ENCODE measurements at regions not wholly inside any gene's neighbourhood (a gene's known extent, or its start where the extent isn't known, plus 50 kb on each side); places are given as distances from the start of the nearest gene placed in this dataset.

DNA sequence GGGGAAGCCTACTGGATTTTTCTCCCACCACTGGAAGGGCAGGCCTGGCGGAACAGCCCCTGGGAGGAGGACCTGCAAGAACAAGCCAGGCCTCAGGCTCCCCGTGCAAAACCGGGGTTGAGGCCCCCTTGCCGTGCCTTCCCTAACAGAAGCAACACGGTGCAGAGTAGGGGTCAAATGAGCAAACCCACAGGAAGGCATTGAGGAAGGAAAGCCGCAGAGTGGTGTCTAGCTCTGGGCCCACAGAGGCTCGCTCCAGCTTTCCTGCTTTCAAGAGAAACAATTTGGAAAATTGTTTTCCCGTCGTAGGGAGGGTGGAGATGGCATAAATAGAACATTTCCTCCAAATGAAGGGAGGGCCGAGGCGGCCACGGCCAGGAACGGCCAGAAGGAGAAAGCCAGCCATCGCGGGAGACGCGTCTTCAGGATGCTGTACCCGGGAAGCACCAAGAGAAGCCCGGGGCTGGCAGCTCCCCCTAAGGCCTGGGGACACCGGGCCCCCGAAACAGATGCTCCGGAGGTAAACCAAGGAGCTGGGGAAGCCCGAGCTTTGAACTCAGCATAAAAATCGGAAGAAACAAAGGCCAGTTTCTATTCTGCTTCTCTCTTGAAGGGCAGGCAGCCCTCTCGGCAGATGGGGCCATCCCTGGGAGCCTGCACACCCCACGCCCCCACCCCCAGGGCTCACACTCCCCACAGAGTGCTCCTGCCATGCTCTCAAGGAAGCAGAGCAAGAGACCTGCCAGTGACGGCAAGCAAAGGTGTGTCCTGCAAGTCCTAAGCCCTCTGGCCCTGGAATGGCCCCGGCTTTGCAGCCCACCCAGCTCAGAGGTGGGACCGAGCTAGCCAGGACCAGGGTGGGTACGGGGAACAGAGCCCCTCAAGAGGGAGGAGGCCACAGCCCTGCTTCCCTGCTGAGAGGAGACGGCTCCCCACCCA, 92.0 kb downstream of the RBFOX3 start:
- H3K27me3 ChIP-seq (ENCODE audit: insufficient read depth, low read length): peaks cover 19% of the 10 kb centered on the region

More for the DNA sequence above, 92.0 kb downstream of the RBFOX3 start:
- Histone ChIP-seq H4K20me1 (ENCODE audit: insufficient read depth) (no peaks in the 10 kb centered on the region), H3K9me3 (ENCODE audit: control insufficient read depth in 1 of 2, insufficient read depth in 1 of 2, low read depth in 1 of 2, low read length in 2 of 2) (no peaks in the 10 kb centered on the region), H3K4me2 (ENCODE audit: low read length) (no peak overlapping the region), H3K36me3 (ENCODE audit: control insufficient read depth in 1 of 2, insufficient read depth in 2 of 2, low read length in 2 of 2) (no peaks in the 10 kb centered on the region), H3K79me2 (ENCODE audit: insufficient read depth, low read length) (no peaks in the 10 kb centered on the region), H3K9ac (ENCODE audit: low read length) (no peak overlapping the region), H3K27ac (ENCODE audit: low read depth, low read length) (no peak overlapping the region), H3K9me2 (ENCODE audit: insufficient read depth) (no peaks in the 10 kb centered on the region), H2AFZ (ENCODE audit: low read depth, low read length, poor library complexity, severe bottlenecking) (no peak overlapping the region), H3K4me3 (replicated peaks in 1 of 2; ENCODE audit: low read depth in 1 of 2, low read length in 2 of 2) (no peak overlapping the region), H3K4me1 (ENCODE audit: control insufficient read depth in 1 of 2, insufficient read depth in 2 of 2, low read length in 2 of 2) (no peaks in the 10 kb centered on the region)
- no peak for TF ChIP-seq EZH2phosphoT487 (IDR thresholded peaks at IDR 0.05; ENCODE audit: borderline replicate concordance)
- TF ChIP-seq YY1 (IDR thresholded peaks at IDR 0.05; ENCODE audit: extremely low read depth, insufficient replicate concordance, low read depth, low read length): no peak
- no peak for TF ChIP-seq CEBPB (IDR thresholded peaks at IDR 0.05; ENCODE audit: low read depth)
- TF ChIP-seq, protein P1, sequence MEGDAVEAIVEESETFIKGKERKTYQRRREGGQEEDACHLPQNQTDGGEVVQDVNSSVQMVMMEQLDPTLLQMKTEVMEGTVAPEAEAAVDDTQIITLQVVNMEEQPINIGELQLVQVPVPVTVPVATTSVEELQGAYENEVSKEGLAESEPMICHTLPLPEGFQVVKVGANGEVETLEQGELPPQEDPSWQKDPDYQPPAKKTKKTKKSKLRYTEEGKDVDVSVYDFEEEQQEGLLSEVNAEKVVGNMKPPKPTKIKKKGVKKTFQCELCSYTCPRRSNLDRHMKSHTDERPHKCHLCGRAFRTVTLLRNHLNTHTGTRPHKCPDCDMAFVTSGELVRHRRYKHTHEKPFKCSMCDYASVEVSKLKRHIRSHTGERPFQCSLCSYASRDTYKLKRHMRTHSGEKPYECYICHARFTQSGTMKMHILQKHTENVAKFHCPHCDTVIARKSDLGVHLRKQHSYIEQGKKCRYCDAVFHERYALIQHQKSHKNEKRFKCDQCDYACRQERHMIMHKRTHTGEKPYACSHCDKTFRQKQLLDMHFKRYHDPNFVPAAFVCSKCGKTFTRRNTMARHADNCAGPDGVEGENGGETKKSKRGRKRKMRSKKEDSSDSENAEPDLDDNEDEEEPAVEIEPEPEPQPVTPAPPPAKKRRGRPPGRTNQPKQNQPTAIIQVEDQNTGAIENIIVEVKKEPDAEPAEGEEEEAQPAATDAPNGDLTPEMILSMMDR (IDR thresholded peaks at IDR 0.05 in 2 of 3, conservative IDR thresholded peaks at IDR 0.05 in 1 of 3; ENCODE audit: borderline replicate concordance in 1 of 3, insufficient read depth in 1 of 3, low read depth in 2 of 3, low read length in 2 of 3): no peak
- TF ChIP-seq, protein P2, sequence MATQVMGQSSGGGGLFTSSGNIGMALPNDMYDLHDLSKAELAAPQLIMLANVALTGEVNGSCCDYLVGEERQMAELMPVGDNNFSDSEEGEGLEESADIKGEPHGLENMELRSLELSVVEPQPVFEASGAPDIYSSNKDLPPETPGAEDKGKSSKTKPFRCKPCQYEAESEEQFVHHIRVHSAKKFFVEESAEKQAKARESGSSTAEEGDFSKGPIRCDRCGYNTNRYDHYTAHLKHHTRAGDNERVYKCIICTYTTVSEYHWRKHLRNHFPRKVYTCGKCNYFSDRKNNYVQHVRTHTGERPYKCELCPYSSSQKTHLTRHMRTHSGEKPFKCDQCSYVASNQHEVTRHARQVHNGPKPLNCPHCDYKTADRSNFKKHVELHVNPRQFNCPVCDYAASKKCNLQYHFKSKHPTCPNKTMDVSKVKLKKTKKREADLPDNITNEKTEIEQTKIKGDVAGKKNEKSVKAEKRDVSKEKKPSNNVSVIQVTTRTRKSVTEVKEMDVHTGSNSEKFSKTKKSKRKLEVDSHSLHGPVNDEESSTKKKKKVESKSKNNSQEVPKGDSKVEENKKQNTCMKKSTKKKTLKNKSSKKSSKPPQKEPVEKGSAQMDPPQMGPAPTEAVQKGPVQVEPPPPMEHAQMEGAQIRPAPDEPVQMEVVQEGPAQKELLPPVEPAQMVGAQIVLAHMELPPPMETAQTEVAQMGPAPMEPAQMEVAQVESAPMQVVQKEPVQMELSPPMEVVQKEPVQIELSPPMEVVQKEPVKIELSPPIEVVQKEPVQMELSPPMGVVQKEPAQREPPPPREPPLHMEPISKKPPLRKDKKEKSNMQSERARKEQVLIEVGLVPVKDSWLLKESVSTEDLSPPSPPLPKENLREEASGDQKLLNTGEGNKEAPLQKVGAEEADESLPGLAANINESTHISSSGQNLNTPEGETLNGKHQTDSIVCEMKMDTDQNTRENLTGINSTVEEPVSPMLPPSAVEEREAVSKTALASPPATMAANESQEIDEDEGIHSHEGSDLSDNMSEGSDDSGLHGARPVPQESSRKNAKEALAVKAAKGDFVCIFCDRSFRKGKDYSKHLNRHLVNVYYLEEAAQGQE (IDR thresholded peaks at IDR 0.05; ENCODE audit: low read depth): no peak
- no peak for TF ChIP-seq ZNF274 (IDR thresholded peaks at IDR 0.05; ENCODE audit: low read depth, low read length)
- no peak for TF ChIP-seq POLR2AphosphoS5 (IDR thresholded peaks at IDR 0.05; ENCODE audit: low read depth, low read length)
- no peak for TF ChIP-seq SP1 (IDR thresholded peaks at IDR 0.05; ENCODE audit: low read depth)
- TF ChIP-seq, protein P3, sequence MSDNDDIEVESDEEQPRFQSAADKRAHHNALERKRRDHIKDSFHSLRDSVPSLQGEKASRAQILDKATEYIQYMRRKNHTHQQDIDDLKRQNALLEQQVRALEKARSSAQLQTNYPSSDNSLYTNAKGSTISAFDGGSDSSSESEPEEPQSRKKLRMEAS (IDR thresholded peaks at IDR 0.05): no peak
- no peak for TF ChIP-seq CBX3 (IDR thresholded peaks at IDR 0.05; ENCODE audit: low read depth)
- no peak for TF ChIP-seq ELF1 (IDR thresholded peaks at IDR 0.05; ENCODE audit: borderline replicate concordance, low read depth)
- TF ChIP-seq FOSL1 (IDR thresholded peaks at IDR 0.05; ENCODE audit: low read depth): no peak
- no peak for TF ChIP-seq TCF7L2 (IDR thresholded peaks at IDR 0.05; ENCODE audit: borderline replicate concordance, extremely low read depth, insufficient read depth, insufficient read length)
- TF ChIP-seq POLR2A (IDR thresholded peaks at IDR 0.05; ENCODE audit: borderline replicate concordance, extremely low read depth, insufficient read depth, insufficient read length): no peak
- no peak for TF ChIP-seq JUND (IDR thresholded peaks at IDR 0.05)
- TF ChIP-seq, protein P4, sequence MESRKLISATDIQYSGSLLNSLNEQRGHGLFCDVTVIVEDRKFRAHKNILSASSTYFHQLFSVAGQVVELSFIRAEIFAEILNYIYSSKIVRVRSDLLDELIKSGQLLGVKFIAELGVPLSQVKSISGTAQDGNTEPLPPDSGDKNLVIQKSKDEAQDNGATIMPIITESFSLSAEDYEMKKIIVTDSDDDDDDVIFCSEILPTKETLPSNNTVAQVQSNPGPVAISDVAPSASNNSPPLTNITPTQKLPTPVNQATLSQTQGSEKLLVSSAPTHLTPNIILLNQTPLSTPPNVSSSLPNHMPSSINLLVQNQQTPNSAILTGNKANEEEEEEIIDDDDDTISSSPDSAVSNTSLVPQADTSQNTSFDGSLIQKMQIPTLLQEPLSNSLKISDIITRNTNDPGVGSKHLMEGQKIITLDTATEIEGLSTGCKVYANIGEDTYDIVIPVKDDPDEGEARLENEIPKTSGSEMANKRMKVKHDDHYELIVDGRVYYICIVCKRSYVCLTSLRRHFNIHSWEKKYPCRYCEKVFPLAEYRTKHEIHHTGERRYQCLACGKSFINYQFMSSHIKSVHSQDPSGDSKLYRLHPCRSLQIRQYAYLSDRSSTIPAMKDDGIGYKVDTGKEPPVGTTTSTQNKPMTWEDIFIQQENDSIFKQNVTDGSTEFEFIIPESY (IDR thresholded peaks at IDR 0.05; ENCODE audit: extremely low read depth, insufficient replicate concordance, low read length): no peak
- TF ChIP-seq SRF (IDR thresholded peaks at IDR 0.05; ENCODE audit: low read depth): no peak
- CTCF ChIA-PET: no interaction called here
- intact Hi-C loops (cut with micrococcal nuclease): no loop called here
- no TSS peak for BruUV-seq (replicated peaks)
- ATAC-seq (no peak), DNase-seq (ENCODE audit: low read depth, low spot score) (no peak)
- POLR2A ChIA-PET: no interaction called here
- RAD21 ChIA-PET (ENCODE audit: low non-redundant PET in 1 of 2, low total read pairs in 2 of 2, uncharacterized antibody in 2 of 2, unreplicated experiment in 2 of 2): no interaction called here
